Hematopoietic multipotent progenitor cell treated with erythropoietin and hydrocortisone succinate and interleukin-3 and kit ligand, for 8 days (in vitro differentiated cells): ENCODE measurements at regions not wholly inside any gene's neighbourhood (a gene's known extent, or its start where the extent isn't known, plus 50 kb on each side); places are given as distances from the start of the nearest gene placed in this dataset.

Experiments
- DNase-seq: peaks from one replicate; pipeline ENCODE4 v3.0.0-alpha.2; 2015

- DNase-seq = no peak
Observed at GRCh38 chr9:91161465-91162300, 200.0 kb downstream of the AUH start.

- no peak for DNase-seq
Observed at GRCh38 chr9:91162311-91162710, 199.4 kb downstream of the AUH start.

DNA sequence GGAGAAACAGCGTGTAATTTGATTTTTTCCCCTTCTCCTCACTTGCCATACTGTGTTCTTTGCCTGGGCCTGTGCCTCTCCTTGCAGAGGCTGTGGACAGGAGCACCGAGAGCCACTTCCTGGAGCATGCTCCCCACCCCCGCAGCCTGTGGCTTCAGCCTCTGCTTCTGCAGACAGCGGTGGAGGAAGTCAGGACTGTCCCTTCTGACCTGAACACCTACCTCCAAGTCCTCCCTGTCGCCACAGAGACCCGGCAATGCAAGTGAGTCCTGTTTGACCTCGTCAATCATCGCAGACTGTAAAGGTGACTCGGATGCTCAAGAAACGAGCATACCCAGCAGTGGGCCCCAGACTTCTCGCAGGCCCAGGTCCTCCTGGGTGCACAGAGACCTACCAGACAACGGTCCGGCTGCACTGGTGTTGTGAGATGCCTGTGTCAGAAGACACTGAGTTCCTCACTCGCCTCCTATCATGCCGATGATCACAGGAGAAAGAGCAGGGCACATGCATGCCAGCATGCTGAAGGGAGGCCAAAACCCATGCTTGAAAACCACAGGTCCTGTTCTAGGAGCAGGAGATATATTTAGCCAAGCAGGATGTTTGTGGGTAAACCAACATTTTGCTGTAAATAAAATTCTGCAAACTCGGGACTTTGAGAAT lies 198.8 kb downstream of the AUH start:
- peak; percentile 32 for DNase-seq

GRCh38 chr9:91163444-91163772 lies 198.3 kb downstream of the AUH start:
- DNase-seq = no peak

GRCh38 chr9:91163773-91164471 lies 197.8 kb downstream of the AUH start:
- no peak for DNase-seq
